Activated CD4-positive, alpha-beta memory T cell treated with anti-CD3 and anti-CD28 coated beads for 36 hours (primary cell): ENCODE measurements at regions not wholly inside any gene's neighbourhood (a gene's known extent, or its start where the extent isn't known, plus 50 kb on each side); places are given as distances from the start of the nearest gene placed in this dataset.
A peak's percentile ranks its signal among the peaks of the same experiment; 100 is the strongest.
"Not testable (repeated sequence)": the region's sequence is repeated elsewhere in the genome, so short reads cannot be mapped to it uniquely, and the experiment has no call there.

Experiments
- CTCF ChIA-PET: fragments of 350-600 bp; sonication (Branson Sonifier 250); formaldehyde crosslinking; loops from one replicate; lab custom pipeline; 2021; ENCODE audit warnings: antibody characterized with exemption, inconsistent platforms; lab: Charles Lee
- POLR2A ChIA-PET: fragments of 350-600 bp; sonication (Branson Sonifier 250); formaldehyde crosslinking; loops from one replicate; lab custom pipeline; 2021; ENCODE audit warnings: antibody characterized with exemption; lab: Charles Lee
- DNase-seq: peaks from one replicate; pipeline ENCODE4 v3.0.0-alpha.2; 2020
- H3K27ac Mint-ChIP-seq: one replicate; pipeline ENCODE4 v1.8.0; 2021; ENCODE audit warnings: mixed read lengths
- H3K27me3 Mint-ChIP-seq: one replicate; pipeline ENCODE4 v1.8.0; 2021; ENCODE audit warnings: mixed read lengths
- H3K36me3 Mint-ChIP-seq: one replicate; pipeline ENCODE4 v1.8.0; 2021; ENCODE audit warnings: mixed read lengths
- H3K4me1 Mint-ChIP-seq: one replicate; pipeline ENCODE4 v1.8.0; 2021; ENCODE audit warnings: low read depth, mixed read lengths
- H3K4me3 Mint-ChIP-seq: one replicate; pipeline ENCODE4 v1.8.0; 2021; ENCODE audit warnings: mild to moderate bottlenecking, mixed read lengths
- H3K9me3 Mint-ChIP-seq: one replicate; pipeline ENCODE4 v1.8.0; 2021; ENCODE audit warnings: mixed read lengths
- intact Hi-C: fragments of 100-400 bp; cut with micrococcal nuclease; formaldehyde crosslinking; loops from one replicate; pipeline ENCODE4 v1.15.1; 2023

- CTCF ChIA-PET, POLR2A ChIA-PET, H3K36me3 Mint-ChIP-seq, DNase-seq, intact Hi-C loops, H3K27ac Mint-ChIP-seq, H3K9me3 Mint-ChIP-seq, H3K4me3 Mint-ChIP-seq, H3K27me3 Mint-ChIP-seq, H3K4me1 Mint-ChIP-seq: not testable (repeated sequence)
Measured at GRCh38 chr1:206379245-206379644, 91.0 kb upstream of the IKBKE start.

DNA sequence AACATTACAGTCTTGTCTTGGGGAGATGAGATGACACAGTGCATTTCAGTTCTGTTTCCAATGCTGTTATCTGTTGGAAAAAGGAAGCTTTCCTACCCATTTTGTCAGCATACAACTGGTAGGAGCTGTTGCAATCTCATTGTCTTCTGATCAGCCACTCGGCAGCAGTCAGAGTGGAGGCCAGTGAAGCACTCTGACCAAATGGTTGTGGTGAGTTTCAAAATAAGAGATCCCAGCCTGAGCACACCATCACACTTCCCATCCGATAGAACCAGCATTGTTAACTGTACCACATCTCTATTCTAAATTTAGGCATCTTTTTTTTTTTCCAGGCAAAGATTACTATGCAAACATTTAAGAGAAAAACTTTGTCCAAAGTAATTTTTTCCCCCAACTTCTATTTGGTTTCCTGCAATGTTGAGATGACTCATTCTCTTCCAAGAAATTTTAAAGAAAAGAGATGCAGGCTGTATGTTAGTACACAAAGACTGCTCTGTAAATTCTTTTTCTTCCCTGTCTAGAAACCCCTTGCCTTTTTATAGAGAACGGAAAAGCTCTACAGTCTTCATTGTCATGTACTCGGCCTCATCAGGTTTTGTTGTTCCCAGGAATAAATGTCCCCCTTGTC, 90.0 kb upstream of the IKBKE start:
- DNase-seq, H3K9me3 Mint-ChIP-seq, H3K27me3 Mint-ChIP-seq, H3K36me3 Mint-ChIP-seq, H3K4me1 Mint-ChIP-seq, POLR2A ChIA-PET, H3K4me3 Mint-ChIP-seq, intact Hi-C loops, CTCF ChIA-PET: not testable (repeated sequence)
- peak overlapping the region; percentile 33 for H3K27ac Mint-ChIP-seq

- POLR2A ChIA-PET, intact Hi-C loops, CTCF ChIA-PET, H3K27me3 Mint-ChIP-seq, H3K36me3 Mint-ChIP-seq, H3K4me1 Mint-ChIP-seq, H3K9me3 Mint-ChIP-seq: not testable (repeated sequence)
- peak overlapping the region; percentile 80 for H3K27ac Mint-ChIP-seq
- H3K4me3 Mint-ChIP-seq, result peak overlapping the region; percentile 41
- peak; percentile 9 for DNase-seq
Measured at GRCh38 chr1:206380791-206381610, 89.3 kb upstream of the IKBKE start.

DNA sequence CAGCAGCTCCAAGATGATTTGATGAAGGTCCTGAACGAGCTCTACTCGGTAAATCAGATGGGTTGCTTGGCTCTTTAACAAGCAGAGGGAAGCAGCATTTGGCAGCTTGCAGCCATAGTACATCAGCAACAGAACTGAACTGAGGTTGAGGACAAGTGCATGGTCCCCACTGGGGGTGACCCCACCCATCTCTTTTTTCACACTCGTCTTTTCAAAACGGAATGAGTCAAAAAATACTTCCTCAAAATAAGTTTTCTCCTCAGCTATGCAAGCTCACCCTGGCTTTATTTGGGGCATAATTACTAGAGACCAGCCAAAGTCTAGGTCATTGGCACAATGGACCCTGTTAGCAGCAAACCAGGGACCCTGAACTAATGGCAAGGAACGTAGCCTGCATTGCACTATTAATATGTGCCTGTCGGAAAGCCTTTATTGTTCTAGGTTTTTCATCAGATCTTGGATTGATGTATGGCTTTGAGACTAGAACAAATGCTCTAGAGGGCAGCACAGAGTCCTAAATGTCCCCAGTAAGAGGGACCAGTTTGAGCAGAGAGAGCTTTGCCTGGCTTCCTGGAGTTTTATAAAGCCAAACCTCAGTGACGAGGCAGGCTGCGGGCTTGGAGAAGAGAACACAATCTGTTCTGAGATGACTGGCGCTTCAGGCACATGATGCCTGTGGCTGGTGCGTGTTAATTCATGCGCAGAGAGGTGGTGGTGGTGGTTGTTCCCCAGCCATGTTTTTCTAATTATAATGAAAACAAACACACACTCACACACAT, 86.1 kb upstream of the IKBKE start:
- H3K27ac Mint-ChIP-seq, H3K4me3 Mint-ChIP-seq, CTCF ChIA-PET, H3K36me3 Mint-ChIP-seq, H3K9me3 Mint-ChIP-seq, intact Hi-C loops, POLR2A ChIA-PET, H3K27me3 Mint-ChIP-seq, H3K4me1 Mint-ChIP-seq: not testable (repeated sequence)
- peak; percentile 43 for DNase-seq

DNA sequence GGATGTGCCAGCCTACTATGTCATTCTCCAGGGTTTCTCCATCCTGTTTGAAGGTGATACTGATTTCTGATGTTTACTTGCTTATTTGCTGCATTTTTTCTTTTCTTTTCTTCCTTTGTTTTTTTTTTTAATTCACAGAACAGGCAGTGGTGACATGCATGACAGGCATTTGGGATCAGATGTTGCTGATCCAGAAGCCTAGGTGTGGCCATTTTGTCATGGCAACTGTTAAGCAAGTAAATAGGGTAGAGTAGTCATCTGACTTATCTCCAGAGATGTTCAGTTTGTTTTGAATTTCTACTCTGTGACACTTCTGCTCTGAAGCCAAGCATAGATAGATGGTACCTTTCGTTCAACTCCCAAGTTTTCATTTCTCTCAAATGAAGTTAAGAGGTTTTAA, 85.4 kb upstream of the IKBKE start:
- CTCF ChIA-PET, POLR2A ChIA-PET, H3K4me3 Mint-ChIP-seq, H3K27me3 Mint-ChIP-seq, H3K9me3 Mint-ChIP-seq, H3K4me1 Mint-ChIP-seq, H3K36me3 Mint-ChIP-seq, H3K27ac Mint-ChIP-seq, DNase-seq, intact Hi-C loops: not testable (repeated sequence)

DNA sequence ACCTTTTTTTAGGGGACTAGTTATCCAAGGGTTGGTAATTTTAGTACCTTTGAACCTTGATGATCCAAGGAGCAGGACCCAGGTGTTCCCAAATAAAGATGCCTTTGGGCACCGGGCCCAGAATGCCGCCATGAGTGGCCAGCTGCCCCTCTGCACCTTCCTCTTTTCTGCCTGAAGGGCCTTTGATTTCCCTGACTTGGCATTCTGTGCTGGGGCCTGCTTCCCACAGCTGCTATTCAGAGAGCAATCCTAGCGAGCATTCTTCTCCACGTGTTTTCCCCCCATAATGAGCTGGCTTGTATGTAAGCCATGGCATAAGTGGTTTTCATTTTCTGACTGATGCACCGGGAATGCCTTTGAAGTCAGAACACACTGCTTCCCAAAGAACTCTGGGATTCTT, 82.6 kb upstream of the IKBKE start:
- CTCF ChIA-PET, H3K27ac Mint-ChIP-seq, H3K9me3 Mint-ChIP-seq, DNase-seq, POLR2A ChIA-PET, H3K27me3 Mint-ChIP-seq, H3K4me3 Mint-ChIP-seq, H3K36me3 Mint-ChIP-seq, H3K4me1 Mint-ChIP-seq, intact Hi-C loops: not testable (repeated sequence)

- H3K27me3 Mint-ChIP-seq, POLR2A ChIA-PET, CTCF ChIA-PET, DNase-seq, H3K9me3 Mint-ChIP-seq, H3K4me1 Mint-ChIP-seq, H3K27ac Mint-ChIP-seq, H3K36me3 Mint-ChIP-seq, intact Hi-C loops, H3K4me3 Mint-ChIP-seq: not testable (repeated sequence)
Measured at GRCh38 chr1:206391903-206392302, 78.4 kb upstream of the IKBKE start.

GRCh38 chr1:206397501-206397900, 72.8 kb upstream of the IKBKE start:
- H3K9me3 Mint-ChIP-seq, H3K4me1 Mint-ChIP-seq, H3K36me3 Mint-ChIP-seq, H3K27ac Mint-ChIP-seq, H3K4me3 Mint-ChIP-seq, DNase-seq, POLR2A ChIA-PET, CTCF ChIA-PET, H3K27me3 Mint-ChIP-seq, intact Hi-C loops: not testable (repeated sequence)

DNA sequence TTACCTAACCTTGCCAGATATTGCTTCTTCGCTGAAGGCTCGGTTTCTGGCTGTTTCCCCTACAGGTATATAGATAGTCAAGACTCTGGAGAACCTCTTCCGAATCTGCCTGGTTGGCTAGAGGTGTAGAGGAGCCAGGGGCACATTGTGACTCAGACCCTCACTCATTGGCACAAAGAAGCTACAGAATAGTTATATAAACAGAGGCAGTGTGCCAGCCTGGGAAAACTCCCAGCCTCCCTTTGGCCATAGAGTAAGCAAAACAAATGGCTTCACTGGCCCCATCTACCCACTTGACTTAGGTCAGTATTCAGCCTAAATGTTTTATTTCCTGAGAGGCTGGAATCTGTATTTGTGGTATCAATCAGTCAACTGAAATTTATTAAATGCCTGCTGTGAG, 72.0 kb upstream of the IKBKE start:
- H3K36me3 Mint-ChIP-seq, CTCF ChIA-PET, H3K9me3 Mint-ChIP-seq, H3K27me3 Mint-ChIP-seq, H3K4me3 Mint-ChIP-seq, DNase-seq, intact Hi-C loops, H3K27ac Mint-ChIP-seq, H3K4me1 Mint-ChIP-seq, POLR2A ChIA-PET: not testable (repeated sequence)

GRCh38 chr1:206403612-206404307, 66.5 kb upstream of the IKBKE start:
- CTCF ChIA-PET, result not testable (repeated sequence)

GRCh38 chr1:206404309-206405027, 65.8 kb upstream of the IKBKE start:
- intact Hi-C loops, H3K4me3 Mint-ChIP-seq, H3K36me3 Mint-ChIP-seq, H3K9me3 Mint-ChIP-seq, H3K27ac Mint-ChIP-seq, DNase-seq, POLR2A ChIA-PET, CTCF ChIA-PET, H3K27me3 Mint-ChIP-seq, H3K4me1 Mint-ChIP-seq: not testable (repeated sequence)

More at GRCh38 chr1:206403612-206404307, 66.5 kb upstream of the IKBKE start:
- H3K27me3 Mint-ChIP-seq, H3K4me1 Mint-ChIP-seq, H3K4me3 Mint-ChIP-seq, H3K36me3 Mint-ChIP-seq, intact Hi-C loops, H3K27ac Mint-ChIP-seq, H3K9me3 Mint-ChIP-seq, DNase-seq, POLR2A ChIA-PET: not testable (repeated sequence)

DNA sequence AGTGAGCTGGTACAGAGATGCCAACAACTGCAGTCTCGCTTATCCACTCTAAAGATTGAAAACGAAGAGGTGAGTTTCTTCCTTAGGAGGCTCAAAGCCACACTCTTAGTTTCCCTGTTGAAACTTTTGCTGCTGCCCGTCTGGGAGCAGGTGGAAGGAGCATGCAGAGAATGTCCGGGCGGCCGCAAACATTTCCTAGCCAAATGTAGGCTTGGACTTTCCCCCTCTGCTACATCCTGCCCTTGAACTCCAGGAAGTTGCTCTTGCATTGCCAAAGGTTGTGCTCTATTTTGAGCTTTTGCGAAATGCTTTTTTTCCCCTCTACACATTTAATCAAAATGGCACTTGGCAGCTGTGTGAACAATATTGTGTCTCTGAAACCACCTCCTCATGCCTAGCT, 65.0 kb upstream of the IKBKE start:
- intact Hi-C loops, DNase-seq, CTCF ChIA-PET: not testable (repeated sequence)

More for the DNA sequence above, 65.0 kb upstream of the IKBKE start:
- H3K27ac Mint-ChIP-seq, H3K4me1 Mint-ChIP-seq, H3K4me3 Mint-ChIP-seq, H3K27me3 Mint-ChIP-seq, H3K9me3 Mint-ChIP-seq, POLR2A ChIA-PET, H3K36me3 Mint-ChIP-seq: not testable (repeated sequence)
